Body of pancreas (tissue), 4 donors: ENCODE measurements at regions not wholly inside any gene's neighbourhood (a gene's known extent, or its start where the extent isn't known, plus 50 kb on each side); places are given as distances from the start of the nearest gene placed in this dataset.
A peak's percentile ranks its signal among the peaks of the same experiment; 100 is the strongest.

Source experiments
- CTCF ChIP-seq, 7 experiments: fragments of 450-650 bp in 4 of 7; fragments of 200-600 bp in 3 of 7; sonication (generic) in 3 of 7; IDR thresholded peaks; one replicate each; pipeline ENCODE4 v1.5.1; 2016 to 2019; ENCODE audit warnings: antibody characterized with exemption in 7 of 7
- POLR2A ChIP-seq, 3 donors: fragments of 450-650 bp; IDR thresholded peaks; one replicate each; pipeline ENCODE4 v1.6.1; 2016; ENCODE audit warnings: antibody characterized with exemption in 3 of 3, mild to moderate bottlenecking in 2 of 3

- TF ChIP-seq CTCF (IDR thresholded peaks at IDR 0.05) (peak; percentile 19 to 55 (median 44)), POLR2A (IDR thresholded peaks at IDR 0.05) (no peak)
Measured at GRCh38 chr14:21852061-21852664, 178.5 kb upstream of the OR4E1 start.
